Stimulated activated CD8-positive, alpha-beta memory T cell treated with anti-CD3 and anti-CD28 coated beads, Interleukin-15, amount 100 ng/mL, for 1 hour (primary cell): ENCODE measurements at regions not wholly inside any gene's neighbourhood (a gene's known extent, or its start where the extent isn't known, plus 50 kb on each side); places are given as distances from the start of the nearest gene placed in this dataset.

ENCODE experiments used
- DNase-seq: peaks from one replicate; pipeline ENCODE4 v3.0.0-alpha.2; 2020; ENCODE audit warnings: low read depth

- no peak for DNase-seq
Observed at GRCh38 chr22:47225080-47225930, 462.9 kb downstream of the TBC1D22A start.
